Islet precursor cell (in vitro differentiated cells): ENCODE measurements at regions not wholly inside any gene's neighbourhood (a gene's known extent, or its start where the extent isn't known, plus 50 kb on each side); places are given as distances from the start of the nearest gene placed in this dataset.
A peak's percentile ranks its signal among the peaks of the same experiment; 100 is the strongest.
"Not testable (repeated sequence)": the region's sequence is repeated elsewhere in the genome, so short reads cannot be mapped to it uniquely, and the experiment has no call there.

Source experiments
- DNase-seq: peaks from one replicate; pipeline ENCODE4 v3.0.0-alpha.2; 2018

- no peak for DNase-seq
Measured at GRCh38 chr14:34169561-34169960, 218.7 kb upstream of the EGLN3 start.

GRCh38 chr14:34168656-34169055 lies 217.8 kb upstream of the EGLN3 start:
- DNase-seq: no peak

GRCh38 chr14:34165847-34166350 lies 215.0 kb upstream of the EGLN3 start:
- DNase-seq: no peak

GRCh38 chr14:34164162-34164864 lies 213.4 kb upstream of the EGLN3 start:
- no peak for DNase-seq

GRCh38 chr14:34161351-34162082 lies 210.6 kb upstream of the EGLN3 start:
- DNase-seq: no peak

- no peak for DNase-seq
Measured at GRCh38 chr14:34160619-34161018, 209.7 kb upstream of the EGLN3 start.

GRCh38 chr14:34157651-34158050 lies 206.8 kb upstream of the EGLN3 start:
- no peak for DNase-seq

GRCh38 chr14:34147461-34147860 lies 196.6 kb upstream of the EGLN3 start:
- no peak for DNase-seq

- DNase-seq: not testable (repeated sequence)
Measured at GRCh38 chr14:34140127-34140526, 189.3 kb upstream of the EGLN3 start.

- DNase-seq: peak; percentile 79
Measured at GRCh38 chr14:34139160-34140121, 188.6 kb upstream of the EGLN3 start.

- DNase-seq: no peak
Measured at GRCh38 chr14:34138175-34138574, 187.3 kb upstream of the EGLN3 start.

GRCh38 chr14:34137001-34137745 lies 186.3 kb upstream of the EGLN3 start:
- DNase-seq: no peak

- no peak for DNase-seq
Measured at GRCh38 chr14:34135492-34135891, 184.6 kb upstream of the EGLN3 start.

GRCh38 chr14:34134484-34134883 lies 183.6 kb upstream of the EGLN3 start:
- no peak for DNase-seq

GRCh38 chr14:34129927-34130552 lies 179.2 kb upstream of the EGLN3 start:
- DNase-seq: no peak

GRCh38 chr14:34128665-34129064 lies 177.8 kb upstream of the EGLN3 start:
- no peak for DNase-seq

- no peak for DNase-seq
Measured at GRCh38 chr14:34126586-34126985, 175.7 kb upstream of the EGLN3 start.

GRCh38 chr14:34124585-34124984 lies 173.7 kb upstream of the EGLN3 start:
- no peak for DNase-seq

- no peak for DNase-seq
Measured at GRCh38 chr14:34122650-34123049, 171.8 kb upstream of the EGLN3 start.

GRCh38 chr14:34122081-34122480 lies 171.2 kb upstream of the EGLN3 start:
- no peak for DNase-seq

GRCh38 chr14:34120185-34120977 lies 169.5 kb upstream of the EGLN3 start:
- DNase-seq: no peak
